Activated CD8-positive, alpha-beta T cell treated with anti-CD3 and anti-CD28 coated beads, Interleukin-2, amount 10 ng/mL, durations not matched to agents 7 days and 5 days (primary cell): ENCODE measurements at regions not wholly inside any gene's neighbourhood (a gene's known extent, or its start where the extent isn't known, plus 50 kb on each side); places are given as distances from the start of the nearest gene placed in this dataset.

Experiments
- ATAC-seq: fragments of 150-1000 bp; cut with Tn5 transposase; one replicate; pipeline ENCODE4 v1.10.0; 2021; ENCODE audit warnings: moderate library complexity
- CTCF ChIA-PET: fragments of 350-600 bp; sonication (Branson Sonifier 250); formaldehyde crosslinking; loops from one replicate; lab custom pipeline; 2021; ENCODE audit warnings: antibody characterized with exemption; lab: Charles Lee
- POLR2A ChIA-PET: fragments of 350-600 bp; sonication (Branson Sonifier 250); formaldehyde crosslinking; loops from one replicate; lab custom pipeline; 2021; ENCODE audit warnings: antibody characterized with exemption; lab: Charles Lee
- DNase-seq: peaks from one replicate; pipeline ENCODE4 v3.0.0-alpha.2; 2020
- H3K27ac Mint-ChIP-seq: one replicate; pipeline ENCODE4 v1.8.0; 2021; ENCODE audit warnings: mild to moderate bottlenecking, mixed read lengths
- H3K27me3 Mint-ChIP-seq: one replicate; pipeline ENCODE4 v1.8.0; 2021; ENCODE audit warnings: low read depth, mixed read lengths
- H3K36me3 Mint-ChIP-seq: one replicate; pipeline ENCODE4 v1.8.0; 2021; ENCODE audit warnings: low read depth, mixed read lengths
- H3K4me1 Mint-ChIP-seq: one replicate; pipeline ENCODE4 v1.8.0; 2021; ENCODE audit warnings: low read depth, mixed read lengths
- H3K4me3 Mint-ChIP-seq: one replicate; pipeline ENCODE4 v1.8.0; 2021; ENCODE audit warnings: mild to moderate bottlenecking, mixed read lengths
- H3K9me3 Mint-ChIP-seq: one replicate; pipeline ENCODE4 v1.8.0; 2022; ENCODE audit warnings: mixed read lengths; ENCODE audit not compliant: insufficient read depth

GRCh38 chr5:180438785-180439780 is 55.1 kb upstream of the CNOT6 start:
- Mint-ChIP-seq H3K4me1 (no peaks in the 10 kb centered on the region), H3K36me3 (no peaks in the 10 kb centered on the region), H3K9me3 (no peaks in the 10 kb centered on the region), H3K27ac (no peak overlapping the region), H3K27me3 (peaks cover 5% of the 10 kb centered on the region), H3K4me3 (no peak overlapping the region)
- ChIA-PET POLR2A (no interaction called here), CTCF (no interaction called here)
- DNase-seq: no peak
- ATAC-seq: no peak

- ChIA-PET POLR2A (no interaction called here), CTCF (no interaction called here)
- Mint-ChIP-seq H3K27ac (no peak overlapping the region), H3K27me3 (peaks cover 5% of the 10 kb centered on the region), H3K36me3 (no peaks in the 10 kb centered on the region), H3K4me3 (no peak overlapping the region), H3K4me1 (no peaks in the 10 kb centered on the region), H3K9me3 (no peaks in the 10 kb centered on the region)
- DNase-seq (no peak), ATAC-seq (no peak)
Measured at GRCh38 chr5:180439911-180440769, 54.0 kb upstream of the CNOT6 start.

- Mint-ChIP-seq H3K27ac (no peak overlapping the region), H3K36me3 (no peaks in the 10 kb centered on the region), H3K9me3 (no peaks in the 10 kb centered on the region), H3K4me3 (no peak overlapping the region), H3K27me3 (peaks cover 8% of the 10 kb centered on the region), H3K4me1 (no peaks in the 10 kb centered on the region)
- POLR2A ChIA-PET: interaction anchor here (0.5 kb wide), 1 partner anchor 13 kb away, joined by 3 read pairs; no protein-coding TSS in a partner anchor
- ATAC-seq: no peak
- no peak for DNase-seq
- CTCF ChIA-PET: interaction anchor here (0.7 kb wide), 1 partner anchor 121 kb away, joined by 3 read pairs; no protein-coding TSS in a partner anchor
Measured at GRCh38 chr5:180441564-180442051, 52.6 kb upstream of the CNOT6 start.
